MM.1S (cell line): ENCODE measurements at regions not wholly inside any gene's neighbourhood (a gene's known extent, or its start where the extent isn't known, plus 50 kb on each side); places are given as distances from the start of the nearest gene placed in this dataset.

Experiments
- DNase-seq: peaks from one replicate; pipeline ENCODE4 v3.0.0-alpha.2; 2015
- H2AFZ ChIP-seq: fragments of 300-600 bp; sonication (generic); 2 replicates; pipeline ENCODE4 v1.6.0; 2016; ENCODE audit warnings: antibody characterized with exemption, low read length
- H3F3A ChIP-seq: fragments of 300-600 bp; sonication (generic); 2 replicates; pipeline ENCODE4 v1.6.1; 2016; ENCODE audit warnings: mild to moderate bottlenecking, antibody characterized with exemption, low read length, moderate library complexity, mixed read lengths; ENCODE audit not compliant: insufficient read depth
- H3K27ac ChIP-seq: fragments of 300-600 bp; sonication (generic); 2 replicates; pipeline ENCODE4 v1.5.1; 2016; ENCODE audit warnings: mild to moderate bottlenecking, low read length
- H3K27me3 ChIP-seq: fragments of 300-600 bp; sonication (generic); replicated peaks from 2 replicates; pipeline ENCODE4 v1.6.0; 2016; ENCODE audit warnings: low read length; ENCODE audit not compliant: insufficient read depth
- H3K36me3 ChIP-seq: fragments of 300-600 bp; sonication (generic); replicated peaks from 2 replicates; pipeline ENCODE4 v1.6.1; 2016; ENCODE audit warnings: mild to moderate bottlenecking, low read length, mixed read lengths; ENCODE audit not compliant: insufficient read depth
- H3K4me1 ChIP-seq: fragments of 300-600 bp; sonication (generic); 2 replicates; pipeline ENCODE4 v1.6.1; 2016; ENCODE audit warnings: low read length, mixed read lengths
- H3K4me2 ChIP-seq: fragments of 300-600 bp; sonication (generic); 2 replicates; pipeline ENCODE4 v1.6.0; 2016; ENCODE audit warnings: low read depth, low read length
- H3K4me3 ChIP-seq: fragments of 300-600 bp; sonication (generic); 2 replicates; pipeline ENCODE4 v1.5.1; 2016; ENCODE audit warnings: low read length, mixed read lengths
- H3K79me2 ChIP-seq: fragments of 300-600 bp; sonication (generic); 2 replicates; pipeline ENCODE4 v1.6.1; 2016; ENCODE audit warnings: mixed run types, low read length, mixed read lengths
- H3K9ac ChIP-seq: fragments of 300-600 bp; sonication (generic); 2 replicates; pipeline ENCODE4 v1.6.1; 2016; ENCODE audit warnings: low read length, mixed read lengths
- H3K9me2 ChIP-seq: fragments of 300-600 bp; sonication (generic); replicated peaks from 2 replicates; pipeline ENCODE4 v1.6.1; 2016; ENCODE audit warnings: mild to moderate bottlenecking, low read length, mixed read lengths; ENCODE audit not compliant: insufficient read depth
- H3K9me3 ChIP-seq: fragments of 300-600 bp; sonication (generic); replicated peaks from 2 replicates; pipeline ENCODE4 v1.6.1; 2016; ENCODE audit warnings: mild to moderate bottlenecking, low read length, mixed read lengths; ENCODE audit not compliant: insufficient read depth
- H4K20me1 ChIP-seq: fragments of 300-600 bp; sonication (generic); 2 replicates; pipeline ENCODE4 v1.6.1; 2016; ENCODE audit warnings: mild to moderate bottlenecking, low read length, moderate library complexity, mixed read lengths; ENCODE audit not compliant: insufficient read depth
- CTCF ChIP-seq: fragments of 300-600 bp; sonication (generic); IDR thresholded peaks from 2 replicates; pipeline ENCODE4 v1.5.1; 2016; ENCODE audit warnings: antibody characterized with exemption, low read length, mixed read lengths
- EZH2 ChIP-seq: fragments of 300-600 bp; sonication (generic); optimal IDR thresholded peaks from 2 replicates; pipeline ENCODE3; 2017; ENCODE audit warnings: low read depth, mild to moderate bottlenecking, antibody characterized with exemption, low read length, mixed read lengths
- EZH2phosphoT487 ChIP-seq: fragments of 300-600 bp; sonication (generic); IDR thresholded peaks from 2 replicates; pipeline ENCODE4 v1.6.1; 2018; ENCODE audit warnings: antibody characterized with exemption, low read length

GRCh38 chr9:36731068-36731956, 158.6 kb downstream of the MELK start:
- no peaks in the 10 kb centered on the region for H3K9me2 ChIP-seq
- no peak overlapping the region for H3K4me2 ChIP-seq
- H3F3A ChIP-seq = no peaks in the 10 kb centered on the region
- no peaks in the 10 kb centered on the region for H3K36me3 ChIP-seq
- no peaks in the 10 kb centered on the region for H3K27me3 ChIP-seq
- H3K27ac ChIP-seq = no peak overlapping the region
- peak; percentile 13 for DNase-seq
- no peak overlapping the region for H3K4me3 ChIP-seq
- H3K4me1 ChIP-seq = no peaks in the 10 kb centered on the region
- no peak overlapping the region for H3K9ac ChIP-seq
- H2AFZ ChIP-seq = no peak overlapping the region
- TF ChIP-seq EZH2 (no peak), EZH2phosphoT487 (no peak), CTCF (no peak)
- H4K20me1 ChIP-seq = no peaks in the 10 kb centered on the region
- H3K9me3 ChIP-seq = no peaks in the 10 kb centered on the region
- H3K79me2 ChIP-seq = no peaks in the 10 kb centered on the region

- DNase-seq = no peak
- H3K9me2 ChIP-seq = no peaks in the 10 kb centered on the region
- TF ChIP-seq CTCF = no peak
- TF ChIP-seq EZH2phosphoT487 = no peak
- no peak for TF ChIP-seq EZH2
Observed at GRCh38 chr9:36734737-36735136, 162.0 kb downstream of the MELK start.

GRCh38 chr9:36736648-36737047, 164.0 kb downstream of the MELK start:
- Histone ChIP-seq H3K9ac (no peak overlapping the region), H3K9me2 (no peaks in the 10 kb centered on the region), H3K4me1 (no peaks in the 10 kb centered on the region), H3K79me2 (no peaks in the 10 kb centered on the region), H3K4me2 (no peak overlapping the region), H3F3A (no peaks in the 10 kb centered on the region), H3K9me3 (no peaks in the 10 kb centered on the region), H3K27ac (no peak overlapping the region), H3K4me3 (no peak overlapping the region), H3K27me3 (0 out of 2 replicates have a peak, but pooled peaks cover 3% of the 10 kb centered on the region), H3K36me3 (no peaks in the 10 kb centered on the region), H2AFZ (no peak overlapping the region), H4K20me1 (no peaks in the 10 kb centered on the region)
- DNase-seq = no peak
- no peak for TF ChIP-seq EZH2
- TF ChIP-seq EZH2phosphoT487 = no peak
- no peak for TF ChIP-seq CTCF

More at GRCh38 chr9:36734737-36735136, 162.0 kb downstream of the MELK start:
- Histone ChIP-seq H3K9me3 (no peaks in the 10 kb centered on the region), H2AFZ (no peak overlapping the region), H3K27me3 (no peaks in the 10 kb centered on the region), H3K27ac (no peak overlapping the region), H4K20me1 (no peaks in the 10 kb centered on the region), H3K4me2 (no peak overlapping the region), H3K4me3 (no peak overlapping the region), H3K79me2 (no peaks in the 10 kb centered on the region), H3K36me3 (no peaks in the 10 kb centered on the region), H3F3A (no peaks in the 10 kb centered on the region), H3K9ac (no peak overlapping the region), H3K4me1 (no peaks in the 10 kb centered on the region)
